Caco-2 (cell line): ENCODE measurements at regions not wholly inside any gene's neighbourhood (a gene's known extent, or its start where the extent isn't known, plus 50 kb on each side); places are given as distances from the start of the nearest gene placed in this dataset.

ENCODE experiments used
- BruUV-seq: library from RNA; stranded (reverse); fragments of 400-500 nt; replicated peaks from 2 replicates; lab custom pipeline; 2021; lab: Mats Ljungman, UMichigan
- CTCF ChIA-PET: fragments of 300-600 bp; sonication (Branson Sonifier 250); formaldehyde crosslinking; loops from one replicate; lab custom pipeline; 2022; ENCODE audit warnings: antibody characterized with exemption; lab: Charles Lee
- POLR2A ChIA-PET: fragments of 300-600 bp; sonication (Branson Sonifier 250); formaldehyde crosslinking; loops from one replicate; lab custom pipeline; 2022; ENCODE audit warnings: antibody characterized with exemption; lab: Charles Lee
- DNase-seq, 2 experiments: peaks; one replicate each; pipeline versions ENCODE4 v3.0.0 to v3.0.0-alpha.2; 2020 to 2022
- H3K27me3 ChIP-seq: replicated peaks from 2 replicates; pipeline ENCODE4 v1.6.0; 2011; ENCODE audit warnings: low read length; ENCODE audit not compliant: control insufficient read depth, insufficient read depth
- H3K36me3 ChIP-seq: 2 replicates; pipeline ENCODE4 v1.5.1; 2011; ENCODE audit warnings: low read length; ENCODE audit not compliant: control insufficient read depth, insufficient read depth
- H3K4me1 ChIP-seq: fragments of 250-450 bp; sonication (Bioruptor Pico); 2 replicates; pipeline ENCODE4 v1.5.1; 2020; ENCODE audit warnings: mild to moderate bottlenecking
- H3K4me3 ChIP-seq: 2 replicates; pipeline ENCODE4 v1.5.1; 2011; ENCODE audit warnings: low read depth, mild to moderate bottlenecking, control low read depth, low read length
- H3K9me3 ChIP-seq: fragments of 250-450 bp; sonication (Bioruptor Pico); 2 replicates; pipeline ENCODE4 v1.5.1; 2020; ENCODE audit warnings: mild to moderate bottlenecking, moderate library complexity
- H3K27ac Mint-ChIP-seq: one replicate; pipeline ENCODE4 v1.8.0; 2022; ENCODE audit warnings: mixed read lengths; ENCODE audit not compliant: unreplicated experiment
- H3K27me3 Mint-ChIP-seq: one replicate; pipeline ENCODE4 v1.8.0; 2022; ENCODE audit warnings: mixed read lengths; ENCODE audit not compliant: insufficient read depth, unreplicated experiment
- H3K36me3 Mint-ChIP-seq: one replicate; pipeline ENCODE4 v1.8.0; 2022; ENCODE audit warnings: mild to moderate bottlenecking, mixed read lengths; ENCODE audit not compliant: insufficient read depth, unreplicated experiment
- H3K4me1 Mint-ChIP-seq: one replicate; pipeline ENCODE4 v1.8.0; 2022; ENCODE audit warnings: low read depth, mixed read lengths; ENCODE audit not compliant: unreplicated experiment
- H3K4me3 Mint-ChIP-seq: one replicate; pipeline ENCODE4 v1.8.0; 2022; ENCODE audit warnings: mild to moderate bottlenecking, moderate library complexity, mixed read lengths; ENCODE audit not compliant: unreplicated experiment
- H3K9me3 Mint-ChIP-seq: one replicate; pipeline ENCODE4 v1.8.0; 2022; ENCODE audit warnings: mixed read lengths; ENCODE audit not compliant: unreplicated experiment
- intact Hi-C: fragments of 100-400 bp; cut with micrococcal nuclease; formaldehyde crosslinking; loops from one replicate; pipeline ENCODE4 v1.10.0; 2022; ENCODE audit not compliant: unreplicated experiment
- TF ChIP-seq, protein P1 (sequence below), 2 experiments: fragments of 200-600 bp in 1 of 2; IDR thresholded peaks; 1 replicate in 1 of 2; 2 replicates in 1 of 2; pipeline versions ENCODE4 v1.5.1 to v1.8.0; 2011 to 2022; ENCODE audit warnings: antibody characterized with exemption in 1 of 2, control low read depth in 1 of 2, inconsistent platforms in 1 of 2, low read depth in 1 of 2, low read length in 1 of 2, mild to moderate bottlenecking in 1 of 2, moderate library complexity in 1 of 2; ENCODE audit not compliant: insufficient read depth in 1 of 2, severe bottlenecking in 1 of 2, unreplicated experiment in 1 of 2

DNA sequence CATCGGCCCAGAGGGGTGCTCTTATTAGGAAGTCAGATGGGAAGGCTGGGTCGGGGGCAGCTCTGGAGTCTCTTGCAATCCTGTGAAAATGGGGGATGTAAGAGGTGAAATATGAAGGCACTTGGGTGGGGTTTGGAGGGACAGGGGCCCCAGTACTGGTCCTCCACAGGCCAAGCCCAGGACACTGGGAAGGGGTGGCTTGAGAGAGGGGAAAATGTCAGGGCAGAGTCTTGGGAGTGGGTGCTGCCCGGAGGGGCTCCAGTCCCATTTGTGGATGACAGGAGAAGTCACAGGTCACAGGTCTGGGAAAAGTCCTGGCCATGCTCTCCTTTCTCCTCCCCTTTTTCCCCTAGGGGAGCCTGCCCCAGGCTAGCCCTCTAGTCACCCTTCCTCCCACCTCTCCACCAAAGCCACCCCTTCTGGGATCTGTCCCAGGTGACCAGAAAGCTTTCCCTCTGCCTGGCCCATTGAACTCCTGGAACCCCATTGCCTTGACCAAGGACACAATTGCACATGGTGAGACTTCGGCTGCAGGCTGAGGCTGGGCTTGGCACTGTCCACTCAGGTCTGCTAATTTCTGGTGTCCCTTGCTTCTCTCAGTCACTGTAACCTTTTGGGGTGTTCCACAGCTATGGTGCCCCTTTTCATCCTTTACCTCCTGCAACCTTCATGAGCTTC lies 1465.0 kb downstream of the TBC1D22A start:
- H3K4me3 ChIP-seq: no peak overlapping the region
- H3K27me3 ChIP-seq: no peaks in the 10 kb centered on the region
- H3K4me3 Mint-ChIP-seq: no peak overlapping the region
- BruUV-seq: no TSS peak
- peaks cover 5% of the 10 kb centered on the region for H3K27me3 Mint-ChIP-seq
- no peaks in the 10 kb centered on the region for H3K36me3 Mint-ChIP-seq
- H3K36me3 ChIP-seq: no peaks in the 10 kb centered on the region
- intact Hi-C loops: no loop called here
- ChIA-PET POLR2A (no interaction called here), CTCF (no interaction called here)
- DNase-seq: no peak
- no peaks in the 10 kb centered on the region for H3K4me1 Mint-ChIP-seq
- H3K27ac Mint-ChIP-seq: no peak overlapping the region
- H3K9me3 ChIP-seq: no peaks in the 10 kb centered on the region
- TF ChIP-seq, protein P1, sequence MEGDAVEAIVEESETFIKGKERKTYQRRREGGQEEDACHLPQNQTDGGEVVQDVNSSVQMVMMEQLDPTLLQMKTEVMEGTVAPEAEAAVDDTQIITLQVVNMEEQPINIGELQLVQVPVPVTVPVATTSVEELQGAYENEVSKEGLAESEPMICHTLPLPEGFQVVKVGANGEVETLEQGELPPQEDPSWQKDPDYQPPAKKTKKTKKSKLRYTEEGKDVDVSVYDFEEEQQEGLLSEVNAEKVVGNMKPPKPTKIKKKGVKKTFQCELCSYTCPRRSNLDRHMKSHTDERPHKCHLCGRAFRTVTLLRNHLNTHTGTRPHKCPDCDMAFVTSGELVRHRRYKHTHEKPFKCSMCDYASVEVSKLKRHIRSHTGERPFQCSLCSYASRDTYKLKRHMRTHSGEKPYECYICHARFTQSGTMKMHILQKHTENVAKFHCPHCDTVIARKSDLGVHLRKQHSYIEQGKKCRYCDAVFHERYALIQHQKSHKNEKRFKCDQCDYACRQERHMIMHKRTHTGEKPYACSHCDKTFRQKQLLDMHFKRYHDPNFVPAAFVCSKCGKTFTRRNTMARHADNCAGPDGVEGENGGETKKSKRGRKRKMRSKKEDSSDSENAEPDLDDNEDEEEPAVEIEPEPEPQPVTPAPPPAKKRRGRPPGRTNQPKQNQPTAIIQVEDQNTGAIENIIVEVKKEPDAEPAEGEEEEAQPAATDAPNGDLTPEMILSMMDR (IDR thresholded peaks at IDR 0.05; ENCODE audit: insufficient read depth in 1 of 2, low read depth in 1 of 2, low read length in 1 of 2, severe bottlenecking in 1 of 2, unreplicated experiment in 1 of 2): no peak
- peaks cover 9% of the 10 kb centered on the region for H3K9me3 Mint-ChIP-seq
- H3K4me1 ChIP-seq: no peaks in the 10 kb centered on the region

DNA sequence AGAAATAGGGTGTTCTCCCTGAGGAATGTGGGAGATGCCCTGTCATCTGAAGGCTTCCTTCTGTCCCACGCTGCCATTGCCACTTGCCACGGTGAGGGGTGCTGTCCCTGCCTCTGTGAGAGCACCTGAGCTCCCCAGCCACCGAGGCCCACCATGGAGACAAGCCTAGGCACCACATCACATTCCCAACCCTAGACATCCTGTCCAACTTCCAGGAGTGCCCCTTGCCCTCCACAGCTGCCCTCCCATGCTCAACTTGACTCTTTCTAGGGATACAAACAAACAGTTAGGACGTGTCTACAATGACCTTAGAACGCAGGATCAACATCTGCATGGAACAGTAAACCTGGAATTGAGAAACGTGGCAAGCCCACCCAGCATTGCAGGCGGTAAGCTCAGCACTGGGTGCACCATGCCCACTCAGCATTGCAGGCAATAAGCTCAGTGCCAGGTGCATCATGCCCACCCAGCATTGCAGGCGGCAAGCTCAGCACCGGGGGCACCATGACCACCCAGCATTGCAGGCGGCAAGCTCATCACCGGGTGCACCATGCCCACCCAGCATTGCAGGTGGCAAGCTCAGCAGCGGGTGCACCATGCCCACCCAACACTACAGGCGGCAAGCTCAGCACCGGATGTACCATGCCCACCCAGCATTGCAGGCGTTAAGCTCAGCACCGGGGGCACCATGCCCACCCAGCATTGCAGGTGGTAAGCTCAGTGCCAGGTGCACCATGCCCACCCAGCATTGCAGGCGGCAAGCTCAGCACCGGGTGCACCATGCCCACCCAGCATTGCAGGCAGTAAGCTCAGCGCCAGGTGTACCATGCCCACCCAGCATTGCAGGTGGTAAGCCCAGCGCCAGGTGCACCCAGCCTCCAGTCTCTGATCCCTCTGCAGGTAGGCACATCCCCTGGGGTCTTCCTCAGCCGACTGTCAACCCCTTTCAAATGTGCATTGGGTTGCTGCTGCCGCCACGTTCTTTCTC lies 1463.9 kb downstream of the TBC1D22A start:
- intact Hi-C loops: no loop called here
- POLR2A ChIA-PET: no interaction called here
- BruUV-seq: no TSS peak

DNA sequence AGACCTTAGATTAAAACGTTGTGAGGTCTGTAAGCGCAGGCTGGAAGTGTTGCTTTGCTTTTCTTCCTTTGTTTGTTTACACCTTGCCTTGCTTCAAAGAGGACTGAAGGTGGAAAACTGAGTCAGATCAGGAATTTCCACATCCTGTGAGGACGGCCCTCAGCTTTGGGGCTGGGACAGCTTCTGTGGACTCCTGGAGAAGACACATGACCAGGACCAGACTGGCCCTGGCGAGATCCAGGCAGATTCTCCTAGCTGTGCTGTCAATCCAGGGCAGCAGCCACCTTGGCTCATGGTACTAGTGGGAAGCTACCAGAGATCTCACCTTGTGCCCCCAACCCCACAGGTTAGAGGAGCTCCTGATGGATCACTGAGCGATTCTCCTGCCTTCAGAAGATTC lies 1461.9 kb downstream of the TBC1D22A start:
- no TSS peak for BruUV-seq
- H3K9me3 ChIP-seq: no peaks in the 10 kb centered on the region
- Mint-ChIP-seq H3K36me3 (no peaks in the 10 kb centered on the region), H3K27ac (no peak overlapping the region), H3K4me1 (no peaks in the 10 kb centered on the region), H3K27me3 (peaks cover 5% of the 10 kb centered on the region), H3K4me3 (no peak overlapping the region), H3K9me3 (peaks cover 15% of the 10 kb centered on the region)
- TF ChIP-seq, protein P1 (IDR thresholded peaks at IDR 0.05; ENCODE audit: insufficient read depth in 1 of 2, low read depth in 1 of 2, low read length in 1 of 2, severe bottlenecking in 1 of 2, unreplicated experiment in 1 of 2): no peak
- ChIA-PET POLR2A (no interaction called here), CTCF (interaction anchor here (0.6 kb wide), 1 partner anchor 727 kb away, joined by 7 read pairs; no protein-coding TSS in a partner anchor)
- no peaks in the 10 kb centered on the region for H3K27me3 ChIP-seq
- no peak for DNase-seq
- H3K4me3 ChIP-seq: no peak overlapping the region
- H3K36me3 ChIP-seq: no peaks in the 10 kb centered on the region
- intact Hi-C loops: no loop called here
- H3K4me1 ChIP-seq: no peaks in the 10 kb centered on the region

More for the DNA sequence above, 1463.9 kb downstream of the TBC1D22A start:
- DNase-seq: no peak
- H3K36me3 ChIP-seq: no peaks in the 10 kb centered on the region
- Mint-ChIP-seq H3K27me3 (peaks cover 5% of the 10 kb centered on the region), H3K27ac (no peak overlapping the region), H3K36me3 (no peaks in the 10 kb centered on the region), H3K4me3 (no peak overlapping the region), H3K4me1 (no peaks in the 10 kb centered on the region), H3K9me3 (peaks cover 6% of the 10 kb centered on the region)
- no peaks in the 10 kb centered on the region for H3K4me1 ChIP-seq
- H3K27me3 ChIP-seq: no peaks in the 10 kb centered on the region
- no peaks in the 10 kb centered on the region for H3K9me3 ChIP-seq
- TF ChIP-seq, protein P1 (IDR thresholded peaks at IDR 0.05; ENCODE audit: insufficient read depth in 1 of 2, low read depth in 1 of 2, low read length in 1 of 2, severe bottlenecking in 1 of 2, unreplicated experiment in 1 of 2): no peak
- CTCF ChIA-PET: no interaction called here
- H3K4me3 ChIP-seq: no peak overlapping the region
